ENCODE measurements at regions not wholly inside any gene's neighbourhood (a gene's known extent, or its start where the extent isn't known, plus 50 kb on each side); places are given as distances from the start of the nearest gene placed in this dataset.

DNA sequence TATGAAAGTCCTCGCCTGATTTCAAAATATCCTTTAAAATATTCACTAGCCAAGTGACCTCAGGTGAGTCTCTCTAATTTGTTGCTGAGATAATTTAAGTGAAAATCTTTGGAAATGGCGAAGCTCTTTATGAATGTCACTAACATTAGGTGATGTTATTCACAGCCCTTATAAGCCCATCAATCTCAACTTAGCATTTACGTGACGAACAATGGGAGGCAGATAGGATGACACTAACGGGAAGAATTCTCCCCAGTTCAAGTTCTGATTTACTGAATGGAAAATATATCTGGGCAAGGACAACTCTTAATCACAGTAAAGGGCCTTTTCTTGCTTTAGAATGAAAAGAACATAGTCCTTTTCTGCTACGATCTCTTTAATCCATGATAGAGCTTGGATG lies 378.7 kb downstream of the LIG4 start:
- no peaks in the 10 kb centered on the region for H3K36me3 ChIP-seq
- no peak for DNase-seq
- TF ChIP-seq POLR2A (IDR thresholded peaks at IDR 0.05): no peak
- TF ChIP-seq, protein P1, sequence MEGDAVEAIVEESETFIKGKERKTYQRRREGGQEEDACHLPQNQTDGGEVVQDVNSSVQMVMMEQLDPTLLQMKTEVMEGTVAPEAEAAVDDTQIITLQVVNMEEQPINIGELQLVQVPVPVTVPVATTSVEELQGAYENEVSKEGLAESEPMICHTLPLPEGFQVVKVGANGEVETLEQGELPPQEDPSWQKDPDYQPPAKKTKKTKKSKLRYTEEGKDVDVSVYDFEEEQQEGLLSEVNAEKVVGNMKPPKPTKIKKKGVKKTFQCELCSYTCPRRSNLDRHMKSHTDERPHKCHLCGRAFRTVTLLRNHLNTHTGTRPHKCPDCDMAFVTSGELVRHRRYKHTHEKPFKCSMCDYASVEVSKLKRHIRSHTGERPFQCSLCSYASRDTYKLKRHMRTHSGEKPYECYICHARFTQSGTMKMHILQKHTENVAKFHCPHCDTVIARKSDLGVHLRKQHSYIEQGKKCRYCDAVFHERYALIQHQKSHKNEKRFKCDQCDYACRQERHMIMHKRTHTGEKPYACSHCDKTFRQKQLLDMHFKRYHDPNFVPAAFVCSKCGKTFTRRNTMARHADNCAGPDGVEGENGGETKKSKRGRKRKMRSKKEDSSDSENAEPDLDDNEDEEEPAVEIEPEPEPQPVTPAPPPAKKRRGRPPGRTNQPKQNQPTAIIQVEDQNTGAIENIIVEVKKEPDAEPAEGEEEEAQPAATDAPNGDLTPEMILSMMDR (IDR thresholded peaks at IDR 0.05): no peak

DNA sequence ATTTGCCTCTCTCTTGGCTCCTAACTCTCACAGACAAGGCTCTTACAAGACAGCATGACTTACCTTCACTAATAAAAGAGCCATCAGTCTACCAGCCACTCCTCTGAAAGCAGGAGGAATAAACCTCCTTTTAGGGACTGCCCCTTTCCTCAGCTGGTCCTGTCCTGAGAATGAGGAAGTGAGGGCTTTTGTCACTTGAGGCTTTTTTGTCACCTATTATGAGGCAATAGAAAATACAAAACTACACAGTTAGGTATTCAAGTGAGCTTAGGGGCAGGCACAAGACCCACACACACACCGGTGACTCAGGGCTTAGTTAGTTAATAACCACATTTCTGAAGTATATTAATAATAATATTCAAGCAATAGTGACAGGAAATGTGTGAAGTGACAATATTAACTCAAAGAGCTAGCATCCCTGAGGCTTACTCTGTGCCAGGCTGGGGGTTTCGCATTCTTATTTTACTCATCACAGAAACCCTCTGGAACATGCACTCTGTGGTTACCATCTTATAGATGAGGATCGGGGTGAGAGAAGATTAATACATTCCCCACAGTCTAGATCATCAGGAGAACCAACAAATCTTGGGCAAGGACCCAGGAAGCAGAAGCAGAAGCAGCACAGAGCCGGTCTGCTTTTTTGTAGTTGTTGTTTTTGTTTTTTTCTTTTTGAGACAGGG lies 379.9 kb downstream of the LIG4 start:
- H3K9me3 ChIP-seq: peaks cover 0 to 15% (median 0%) of the 10 kb centered on the region in 3 donors
- H3K4me1 ChIP-seq: no peaks in the 10 kb centered on the region
- DNase-seq: no peak
- no peaks in the 10 kb centered on the region for H3K36me3 ChIP-seq
- no peak overlapping the region for H3K4me3 ChIP-seq
- 66 to 69% methylated on average over 4 of the region's 4 CpGs for WGBS, 2 donors
- H3K27me3 ChIP-seq: no peaks in the 10 kb centered on the region
- intact Hi-C loops (cut with DNase I): no loop called here
- TF ChIP-seq POLR2A (IDR thresholded peaks at IDR 0.05): no peak
- TF ChIP-seq, protein P1 (IDR thresholded peaks at IDR 0.05): no peak
- no peak overlapping the region for H3K27ac ChIP-seq

More for the DNA sequence above, 378.7 kb downstream of the LIG4 start:
- H3K4me3 ChIP-seq: no peak overlapping the region
- peaks cover 0 to 15% (median 0%) of the 10 kb centered on the region in 3 donors for H3K9me3 ChIP-seq
- intact Hi-C loops (cut with DNase I): no loop called here
- H3K4me1 ChIP-seq: no peaks in the 10 kb centered on the region
- no peak overlapping the region for H3K27ac ChIP-seq
- no peaks in the 10 kb centered on the region for H3K27me3 ChIP-seq
- WGBS, 2 donors: 73 to 75% methylated on average over 6 of the region's 6 CpGs

DNA sequence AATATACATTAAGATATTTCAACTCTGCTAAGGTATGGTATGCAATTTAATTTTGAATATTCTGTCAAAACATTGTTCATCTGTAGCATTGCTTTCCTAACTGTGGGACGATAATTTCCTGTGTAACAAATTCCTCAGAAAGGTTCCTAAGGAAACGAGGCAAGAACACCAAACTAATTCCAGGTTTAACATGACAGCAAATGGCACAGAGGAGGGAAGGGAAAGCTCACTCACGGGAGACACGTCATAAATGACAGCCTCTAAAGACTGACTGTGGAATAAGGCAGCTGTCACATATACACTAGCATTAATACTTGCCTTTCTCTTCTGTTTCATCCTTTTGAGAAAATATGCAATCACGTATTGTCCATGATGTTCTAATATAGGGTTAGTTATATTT lies 380.6 kb downstream of the LIG4 start:
- Histone ChIP-seq H3K4me3 (no peak overlapping the region), H3K27ac (no peak overlapping the region), H3K9me3 (peaks cover 0 to 15% (median 0%) of the 10 kb centered on the region in 3 donors), H3K4me1 (no peaks in the 10 kb centered on the region), H3K36me3 (no peaks in the 10 kb centered on the region), H3K27me3 (no peaks in the 10 kb centered on the region)
- no peak for TF ChIP-seq POLR2A (IDR thresholded peaks at IDR 0.05)
- TF ChIP-seq, protein P1 (IDR thresholded peaks at IDR 0.05): no peak
- 40 to 44% methylated on average over 5 of the region's 5 CpGs for WGBS, 2 donors
- intact Hi-C loops (cut with DNase I): no loop called here
- DNase-seq: no peak

DNA sequence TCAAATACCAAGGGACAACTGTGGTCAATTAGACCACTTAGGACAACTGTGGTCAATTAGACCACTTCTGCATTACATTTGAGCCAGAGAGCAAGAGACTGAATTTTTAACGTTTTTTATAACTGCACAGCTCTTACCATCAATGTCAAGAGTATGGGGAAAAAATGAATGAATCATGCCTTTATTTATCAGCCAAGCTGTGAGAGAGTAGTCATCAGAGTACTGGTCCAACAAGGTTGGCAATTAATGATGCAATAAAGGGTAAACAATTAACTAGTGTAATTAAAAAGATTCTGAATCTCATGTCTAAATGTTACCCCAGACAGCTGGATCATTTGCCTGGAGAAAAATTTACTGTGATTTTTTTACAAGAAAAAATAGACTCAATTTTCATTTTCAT lies 381.1 kb downstream of the LIG4 start:
- H3K27ac ChIP-seq: no peak overlapping the region
- DNase-seq: no peak
- WGBS, 2 donors: 52 to 56% methylated on average over 1 of the region's 1 CpG
- no peaks in the 10 kb centered on the region for H3K27me3 ChIP-seq
- no peak overlapping the region for H3K4me3 ChIP-seq
- H3K4me1 ChIP-seq: no peaks in the 10 kb centered on the region
- no peaks in the 10 kb centered on the region for H3K36me3 ChIP-seq
- peaks cover 0 to 15% (median 0%) of the 10 kb centered on the region in 3 donors for H3K9me3 ChIP-seq
- intact Hi-C loops (cut with DNase I): no loop called here
- TF ChIP-seq, protein P1 (IDR thresholded peaks at IDR 0.05): no peak
- TF ChIP-seq POLR2A (IDR thresholded peaks at IDR 0.05): no peak

DNA sequence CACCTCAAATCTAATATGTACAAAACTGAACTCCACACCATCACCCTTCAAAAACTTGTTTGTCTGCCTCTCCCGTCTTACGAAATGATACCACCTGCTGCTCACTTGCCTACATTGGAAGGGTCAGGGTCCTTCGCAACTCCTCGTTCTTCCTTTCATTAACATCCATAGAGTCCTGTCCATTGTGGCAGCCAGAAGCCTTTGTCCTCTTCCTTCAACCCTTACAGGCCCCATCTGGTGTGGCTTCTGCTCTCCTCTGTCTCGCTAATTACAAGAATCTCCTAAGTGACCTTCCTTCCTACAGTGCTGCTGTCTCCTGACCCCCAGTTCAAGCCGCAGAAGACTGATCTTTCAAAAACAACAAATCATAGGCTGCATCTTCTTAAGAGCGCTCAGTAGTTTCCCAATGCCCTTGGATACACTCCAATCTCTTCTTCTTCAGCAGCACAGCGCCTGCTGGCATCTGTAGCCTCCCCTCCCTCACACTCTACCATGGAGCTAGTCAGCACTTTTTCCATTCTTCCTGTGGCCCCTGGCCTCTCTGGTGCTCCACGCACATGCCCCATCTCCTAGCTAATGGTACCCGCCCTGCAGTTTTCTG lies 382.7 kb downstream of the LIG4 start:
- Histone ChIP-seq H3K9me3 (peaks cover 0 to 8% (median 0%) of the 10 kb centered on the region in 3 donors), H3K27ac (no peak overlapping the region), H3K4me3 (no peak overlapping the region), H3K36me3 (no peaks in the 10 kb centered on the region), H3K4me1 (no peaks in the 10 kb centered on the region), H3K27me3 (no peaks in the 10 kb centered on the region)
- WGBS, 2 donors: 80 to 83% methylated on average over 10 of the region's 10 CpGs
- TF ChIP-seq, protein P1 (IDR thresholded peaks at IDR 0.05): no peak
- no peak for TF ChIP-seq POLR2A (IDR thresholded peaks at IDR 0.05)
- no peak for DNase-seq
- intact Hi-C loops (cut with DNase I): no loop called here
